ENCODE measurements at regions not wholly inside any gene's neighbourhood (a gene's known extent, or its start where the extent isn't known, plus 50 kb on each side); places are given as distances from the start of the nearest gene placed in this dataset.

GRCh38 chr7:94710256-94710655, 54.3 kb upstream of the SGCE start:
- TF ChIP-seq EZH2 (IDR thresholded peaks at IDR 0.05) (no peak), CTCF (IDR thresholded peaks at IDR 0.05 in 2 of 3, conservative IDR thresholded peaks at IDR 0.05 in 1 of 3; ENCODE audit: borderline replicate concordance in 1 of 3, insufficient read depth in 1 of 3, low read depth in 2 of 3, low read length in 2 of 3) (no peak)

Measured in HCT116 (cell line).